ENCODE measurements at regions not wholly inside any gene's neighbourhood (a gene's known extent, or its start where the extent isn't known, plus 50 kb on each side); places are given as distances from the start of the nearest gene placed in this dataset.
A peak's percentile ranks its signal among the peaks of the same experiment; 100 is the strongest.

DNA sequence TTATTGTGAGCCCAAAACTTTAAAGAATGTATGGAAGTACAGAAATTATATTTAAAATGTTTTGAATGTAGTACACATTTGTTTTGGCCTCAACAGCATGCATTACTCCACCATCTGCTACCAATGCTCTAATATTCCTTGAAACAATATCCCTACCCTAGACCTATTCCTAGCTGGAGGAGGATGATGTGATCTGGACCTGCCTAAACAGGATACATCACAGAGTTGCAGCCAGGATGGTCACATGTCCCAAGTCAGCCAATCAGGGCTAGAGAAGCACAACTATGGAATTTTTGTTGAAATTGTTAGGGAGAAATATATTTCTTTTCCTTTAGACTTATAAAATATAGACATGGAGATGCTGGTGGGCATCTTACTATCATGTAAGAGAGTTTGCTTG lies 623.3 kb upstream of the NR5A2 start:
- Mint-ChIP-seq H3K27ac (no peak overlapping the region), H3K27me3 (no peaks in the 10 kb centered on the region), H3K36me3 (no peaks in the 10 kb centered on the region), H3K4me3 (no peak overlapping the region), H3K9me3 (no peaks in the 10 kb centered on the region), H3K4me1 (peaks cover 19% of the 10 kb centered on the region)
- DNase-seq (ENCODE audit: low spot score in 2 of 2) (no peak), ATAC-seq (ENCODE audit: low read depth) (no peak)

- Mint-ChIP-seq H3K9me3 (no peaks in the 10 kb centered on the region), H3K36me3 (no peaks in the 10 kb centered on the region), H3K4me1 (peaks cover 16% of the 10 kb centered on the region), H3K27ac (no peak overlapping the region), H3K4me3 (no peak overlapping the region), H3K27me3 (no peaks in the 10 kb centered on the region)
- ATAC-seq (ENCODE audit: low read depth) (no peak), DNase-seq (ENCODE audit: low spot score in 2 of 2) (no peak)
Observed at GRCh38 chr1:199404976-199405375, 622.5 kb upstream of the NR5A2 start.

DNA sequence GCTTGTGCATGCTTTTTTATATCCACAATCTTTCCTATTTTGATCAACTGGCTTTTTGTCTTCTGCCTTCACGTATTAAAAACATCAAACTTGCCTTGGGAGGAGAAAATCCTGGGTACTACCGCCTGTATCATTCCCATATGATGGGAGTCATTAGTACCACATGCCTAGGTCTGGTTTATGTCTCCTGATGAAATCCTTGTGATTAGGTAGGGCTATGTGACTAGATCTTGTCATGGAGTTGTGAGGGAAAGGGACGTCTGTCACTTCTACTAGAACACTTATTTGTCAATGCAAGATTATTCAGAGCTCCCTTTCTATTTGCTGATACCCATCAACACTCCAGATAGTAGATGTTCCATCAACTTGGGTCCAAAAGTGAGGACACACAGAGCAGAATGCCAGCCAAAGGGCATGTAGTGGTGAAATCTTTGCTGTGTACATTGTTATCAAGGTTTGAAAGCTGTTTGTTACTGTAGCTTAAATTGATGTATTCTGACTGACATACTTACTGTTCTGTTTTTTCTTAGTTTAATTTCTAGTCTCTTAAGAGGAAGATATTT lies 621.8 kb upstream of the NR5A2 start:
- no peaks in the 10 kb centered on the region for H3K27me3 Mint-ChIP-seq
- DNase-seq (ENCODE audit: low spot score in 2 of 2) (no peak), ATAC-seq (ENCODE audit: low read depth) (no peak)
- H3K4me3 Mint-ChIP-seq = no peak overlapping the region
- H3K4me1 Mint-ChIP-seq = peaks cover 16% of the 10 kb centered on the region
- no peaks in the 10 kb centered on the region for H3K9me3 Mint-ChIP-seq
- H3K36me3 Mint-ChIP-seq = no peaks in the 10 kb centered on the region
- no peak overlapping the region for H3K27ac Mint-ChIP-seq

- DNase-seq (ENCODE audit: low spot score in 2 of 2) (no peak), ATAC-seq (ENCODE audit: low read depth) (peak; percentile 84)
- Mint-ChIP-seq H3K4me1 (peaks cover 20% of the 10 kb centered on the region), H3K27me3 (no peaks in the 10 kb centered on the region), H3K9me3 (no peaks in the 10 kb centered on the region), H3K4me3 (no peak overlapping the region), H3K27ac (peak overlapping the region; percentile 7), H3K36me3 (no peaks in the 10 kb centered on the region)
Observed at GRCh38 chr1:199410462-199410861, 617.0 kb upstream of the NR5A2 start.

DNA sequence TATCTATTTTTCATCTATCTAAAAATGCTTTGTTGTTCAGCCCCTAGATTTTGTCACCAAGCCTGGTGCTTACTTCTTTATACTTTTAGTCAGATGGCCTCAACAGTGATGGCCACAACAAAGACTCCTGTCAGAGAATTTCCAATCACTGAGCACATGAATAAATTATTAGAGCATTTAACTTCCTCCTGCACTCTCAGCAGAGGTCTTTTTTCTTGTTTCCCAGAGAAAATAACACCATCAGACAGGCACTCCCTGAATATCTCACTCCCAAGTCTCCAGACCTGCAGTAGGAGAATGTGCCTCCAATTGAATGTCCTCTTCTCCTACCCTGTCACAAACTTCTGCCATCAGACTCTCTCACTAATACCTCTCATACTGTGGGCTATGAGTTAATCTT lies 616.0 kb upstream of the NR5A2 start:
- peaks cover 20% of the 10 kb centered on the region for H3K4me1 Mint-ChIP-seq
- no peak for DNase-seq (ENCODE audit: low spot score in 2 of 2)
- H3K4me3 Mint-ChIP-seq = no peak overlapping the region
- peaks cover 2% of the 10 kb centered on the region for H3K36me3 Mint-ChIP-seq
- peaks cover 3% of the 10 kb centered on the region for H3K9me3 Mint-ChIP-seq
- no peaks in the 10 kb centered on the region for H3K27me3 Mint-ChIP-seq
- no peak overlapping the region for H3K27ac Mint-ChIP-seq
- no peak for ATAC-seq (ENCODE audit: low read depth)

- Mint-ChIP-seq H3K9me3 (peaks cover 3% of the 10 kb centered on the region), H3K36me3 (peaks cover under 1% of the 10 kb centered on the region), H3K27ac (no peak overlapping the region), H3K4me3 (no peak overlapping the region), H3K4me1 (no peaks in the 10 kb centered on the region), H3K27me3 (no peaks in the 10 kb centered on the region)
- DNase-seq (ENCODE audit: low spot score in 2 of 2) (no peak), ATAC-seq (ENCODE audit: low read depth) (no peak)
Observed at GRCh38 chr1:199422206-199422605, 605.3 kb upstream of the NR5A2 start.

- Mint-ChIP-seq H3K4me3 (no peak overlapping the region), H3K4me1 (no peaks in the 10 kb centered on the region), H3K36me3 (no peaks in the 10 kb centered on the region), H3K27me3 (peaks cover 4% of the 10 kb centered on the region), H3K27ac (no peak overlapping the region), H3K9me3 (peaks cover 3% of the 10 kb centered on the region)
- DNase-seq (ENCODE audit: low spot score in 2 of 2) (no peak), ATAC-seq (ENCODE audit: low read depth) (no peak)
Observed at GRCh38 chr1:199447906-199448305, 579.6 kb upstream of the NR5A2 start.

DNA sequence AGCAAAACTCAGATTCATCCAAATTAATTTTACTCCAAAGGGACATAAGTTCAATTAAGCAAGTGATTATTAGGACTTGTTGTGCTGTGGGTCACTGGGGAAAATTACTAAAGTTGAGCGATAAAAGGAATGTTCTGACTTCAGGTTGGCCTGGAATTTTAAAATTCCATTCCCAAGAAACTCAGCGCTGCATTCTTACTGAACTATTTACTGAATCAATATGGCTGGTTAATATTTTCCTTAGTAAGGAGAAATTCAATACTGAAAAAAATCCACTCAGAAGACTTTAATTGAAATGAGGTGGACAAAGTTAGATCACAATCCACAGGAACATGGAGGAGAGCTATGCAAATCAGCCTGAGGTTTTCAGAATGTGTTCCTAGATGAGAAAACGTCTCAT lies 578.9 kb upstream of the NR5A2 start:
- Mint-ChIP-seq H3K27ac (no peak overlapping the region), H3K27me3 (peaks cover 4% of the 10 kb centered on the region), H3K4me3 (no peak overlapping the region), H3K4me1 (no peaks in the 10 kb centered on the region), H3K9me3 (peaks cover 3% of the 10 kb centered on the region), H3K36me3 (no peaks in the 10 kb centered on the region)
- ATAC-seq (ENCODE audit: low read depth) (no peak), DNase-seq (ENCODE audit: low spot score in 2 of 2) (no peak)

DNA sequence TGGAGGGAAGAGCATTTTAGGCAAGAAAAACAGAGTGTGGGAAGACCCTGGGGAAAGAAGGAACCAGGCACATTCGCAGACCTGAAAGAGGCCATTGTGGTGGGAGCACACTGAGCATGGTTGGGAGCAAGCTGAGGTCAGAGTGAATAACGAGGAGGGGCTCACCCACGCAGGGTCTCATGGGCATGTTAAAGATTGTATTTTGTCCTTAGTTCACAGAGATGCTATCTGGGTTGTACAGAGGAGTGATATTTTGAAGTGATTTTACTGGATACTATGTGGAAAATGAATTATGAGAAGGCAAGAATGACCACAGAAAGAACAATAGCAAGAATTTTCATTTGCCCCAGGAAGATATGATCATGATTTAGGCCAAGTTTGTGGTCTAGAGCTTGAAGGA lies 578.3 kb upstream of the NR5A2 start:
- DNase-seq (ENCODE audit: low spot score in 2 of 2) = no peak
- H3K27ac Mint-ChIP-seq = no peak overlapping the region
- peaks cover 3% of the 10 kb centered on the region for H3K9me3 Mint-ChIP-seq
- peaks cover 4% of the 10 kb centered on the region for H3K27me3 Mint-ChIP-seq
- no peaks in the 10 kb centered on the region for H3K4me1 Mint-ChIP-seq
- H3K4me3 Mint-ChIP-seq = no peak overlapping the region
- ATAC-seq (ENCODE audit: low read depth) = no peak
- H3K36me3 Mint-ChIP-seq = no peaks in the 10 kb centered on the region

- H3K9me3 Mint-ChIP-seq = peaks cover 3% of the 10 kb centered on the region
- no peak for ATAC-seq (ENCODE audit: low read depth)
- H3K27me3 Mint-ChIP-seq = peaks cover 4% of the 10 kb centered on the region
- DNase-seq (ENCODE audit: low spot score in 2 of 2) = no peak
- H3K27ac Mint-ChIP-seq = no peak overlapping the region
- no peak overlapping the region for H3K4me3 Mint-ChIP-seq
- H3K4me1 Mint-ChIP-seq = no peaks in the 10 kb centered on the region
- no peaks in the 10 kb centered on the region for H3K36me3 Mint-ChIP-seq
Observed at GRCh38 chr1:199449681-199450080, 577.8 kb upstream of the NR5A2 start.

- Mint-ChIP-seq H3K4me3 (no peak overlapping the region), H3K27me3 (peaks cover 4% of the 10 kb centered on the region), H3K4me1 (no peaks in the 10 kb centered on the region), H3K9me3 (no peaks in the 10 kb centered on the region), H3K27ac (no peak overlapping the region), H3K36me3 (no peaks in the 10 kb centered on the region)
- DNase-seq (ENCODE audit: low spot score in 2 of 2) (no peak), ATAC-seq (ENCODE audit: low read depth) (no peak)
Observed at GRCh38 chr1:199452627-199453026, 574.9 kb upstream of the NR5A2 start.

DNA sequence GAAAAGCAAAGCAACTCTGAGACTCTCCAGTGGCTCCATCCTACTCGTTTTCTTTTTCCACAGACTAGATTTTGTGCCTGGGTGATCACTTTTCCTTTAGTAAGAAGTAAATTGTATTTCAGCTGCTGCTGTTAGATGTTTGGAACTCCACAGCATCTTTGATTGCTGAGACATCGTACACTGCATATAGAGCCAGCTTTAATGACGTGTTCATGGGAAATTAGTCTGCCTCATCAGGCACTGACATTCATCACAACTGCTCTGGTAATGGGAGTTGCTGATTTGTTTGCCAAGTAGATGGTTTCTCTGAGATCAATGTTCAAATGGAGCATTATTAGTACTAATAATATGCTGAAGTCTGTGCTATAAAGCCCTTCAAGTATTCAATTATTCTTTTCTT lies 573.8 kb upstream of the NR5A2 start:
- no peaks in the 10 kb centered on the region for H3K4me1 Mint-ChIP-seq
- no peak for ATAC-seq (ENCODE audit: low read depth)
- H3K4me3 Mint-ChIP-seq = no peak overlapping the region

DNA sequence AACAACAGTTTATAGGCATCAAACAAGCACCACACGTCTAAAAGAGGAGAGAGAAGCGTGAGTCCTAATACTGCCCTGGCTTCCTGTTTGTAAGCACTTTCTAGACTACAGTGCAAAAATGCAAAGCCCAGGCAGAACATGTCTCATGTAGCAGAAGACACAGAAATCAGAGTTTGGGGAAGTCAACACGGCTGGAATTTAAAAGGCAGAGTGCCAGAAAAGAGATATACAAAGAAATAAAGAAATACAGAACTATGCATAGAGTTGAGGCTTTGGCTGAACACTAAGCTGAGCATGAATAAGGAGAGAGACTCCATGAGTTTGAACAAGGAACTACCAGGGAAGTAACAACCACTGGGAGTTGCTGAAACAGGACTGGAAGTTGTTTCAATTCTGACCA lies 566.6 kb upstream of the NR5A2 start:
- Mint-ChIP-seq H3K9me3 (peaks cover 10% of the 10 kb centered on the region), H3K36me3 (peaks cover 5% of the 10 kb centered on the region), H3K27me3 (no peaks in the 10 kb centered on the region), H3K4me1 (peaks cover 3% of the 10 kb centered on the region), H3K27ac (no peak overlapping the region), H3K4me3 (no peak overlapping the region)
- ATAC-seq (ENCODE audit: low read depth) = peak; percentile 41
- DNase-seq (ENCODE audit: low spot score in 2 of 2) = no peak

More for the DNA sequence above, 573.8 kb upstream of the NR5A2 start:
- Mint-ChIP-seq H3K27ac (no peak overlapping the region), H3K9me3 (no peaks in the 10 kb centered on the region), H3K36me3 (no peaks in the 10 kb centered on the region), H3K27me3 (peaks cover 4% of the 10 kb centered on the region)
- no peak for DNase-seq (ENCODE audit: low spot score in 2 of 2)

DNA sequence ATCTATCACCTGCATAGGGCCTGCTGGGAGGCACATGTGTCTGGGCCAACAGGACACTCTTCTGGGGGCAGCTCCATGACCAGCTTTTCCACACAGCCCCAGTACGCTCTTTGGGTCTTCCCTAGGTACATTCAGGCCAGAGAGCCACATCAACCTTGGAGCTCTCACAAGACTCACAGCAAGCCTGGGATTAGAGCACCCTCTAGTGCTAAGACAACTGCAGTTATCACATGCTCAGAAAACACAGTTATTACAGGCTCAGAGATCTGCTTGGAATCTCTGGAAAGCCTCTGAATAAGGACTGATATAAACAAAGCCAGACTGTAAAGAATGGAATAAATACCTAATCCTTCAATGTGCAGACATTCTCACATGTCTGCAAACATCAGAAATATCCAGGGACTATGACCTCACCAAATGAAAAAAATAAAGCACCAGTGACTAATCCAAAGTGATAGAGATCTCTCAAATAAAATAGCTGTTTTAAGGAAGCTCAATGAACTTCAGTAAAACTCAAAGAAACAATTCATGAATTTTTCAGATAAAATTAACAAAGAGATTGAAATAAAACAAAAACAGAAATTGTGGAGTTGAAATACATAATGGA lies 563.9 kb upstream of the NR5A2 start:
- no peak overlapping the region for H3K27ac Mint-ChIP-seq
- H3K4me1 Mint-ChIP-seq = peaks cover 3% of the 10 kb centered on the region
- peaks cover 5% of the 10 kb centered on the region for H3K36me3 Mint-ChIP-seq
- H3K9me3 Mint-ChIP-seq = peaks cover 10% of the 10 kb centered on the region
- peak; percentile 44 for ATAC-seq (ENCODE audit: low read depth)
- H3K27me3 Mint-ChIP-seq = no peaks in the 10 kb centered on the region
- H3K4me3 Mint-ChIP-seq = no peak overlapping the region
- no peak for DNase-seq (ENCODE audit: low spot score in 2 of 2)

- no peak overlapping the region for H3K27ac Mint-ChIP-seq
- no peak for DNase-seq (ENCODE audit: low spot score in 2 of 2)
- no peaks in the 10 kb centered on the region for H3K27me3 Mint-ChIP-seq
- H3K4me1 Mint-ChIP-seq = no peaks in the 10 kb centered on the region
- no peak for ATAC-seq (ENCODE audit: low read depth)
- no peak overlapping the region for H3K4me3 Mint-ChIP-seq
- peaks cover 5% of the 10 kb centered on the region for H3K36me3 Mint-ChIP-seq
- H3K9me3 Mint-ChIP-seq = peaks cover 10% of the 10 kb centered on the region
Observed at GRCh38 chr1:199466961-199467360, 560.5 kb upstream of the NR5A2 start.

All from memory B cell (primary cell).